ENCODE measurements at regions not wholly inside any gene's neighbourhood (a gene's known extent, or its start where the extent isn't known, plus 50 kb on each side); places are given as distances from the start of the nearest gene placed in this dataset.

DNA sequence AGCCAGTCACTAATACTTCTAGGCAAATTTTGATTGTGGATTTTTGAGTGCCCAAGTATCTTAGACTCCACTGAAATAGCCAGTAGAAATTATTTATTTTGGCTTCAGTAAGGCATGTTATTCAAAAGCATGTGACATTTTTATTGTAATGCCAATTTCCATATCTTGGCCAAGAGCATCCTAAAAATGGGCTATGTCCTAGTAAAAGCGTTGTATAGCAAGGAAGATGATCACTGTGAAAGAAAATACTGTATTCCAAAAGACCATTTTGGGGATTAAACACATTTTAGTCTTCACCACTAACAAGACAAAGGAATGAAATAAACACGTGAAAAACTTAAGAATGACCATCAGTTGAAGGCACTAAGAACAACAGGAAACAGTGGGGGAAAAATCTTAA, 149.1 kb downstream of the NUFIP1 start:
- TF ChIP-seq ZFP41 (tag by site-specific recombination; IDR thresholded peaks at IDR 0.05; ENCODE audit: borderline replicate concordance) (no peak), ZNF23 (tag by site-specific recombination; IDR thresholded peaks at IDR 0.05; ENCODE audit: borderline replicate concordance) (no peak), ZNF302 (tag by site-specific recombination; IDR thresholded peaks at IDR 0.05; ENCODE audit: low read depth) (no peak), ZNF274 (IDR thresholded peaks at IDR 0.05; ENCODE audit: low read length) (no peak), ZNF274 (tag by site-specific recombination; IDR thresholded peaks at IDR 0.05; ENCODE audit: borderline replicate concordance) (no peak), ZNF292 (tag by site-specific recombination; IDR thresholded peaks at IDR 0.05; ENCODE audit: borderline replicate concordance, low read depth) (no peak), ZNF350 (tag by site-specific recombination; IDR thresholded peaks at IDR 0.05) (no peak), ZNF529 (tag by site-specific recombination; IDR thresholded peaks at IDR 0.05; ENCODE audit: insufficient replicate concordance) (no peak), RBAK (tag by site-specific recombination; IDR thresholded peaks at IDR 0.05) (no peak), ZNF324 (tag by site-specific recombination; IDR thresholded peaks at IDR 0.05) (no peak)
- TF ChIP-seq, protein P1, sequence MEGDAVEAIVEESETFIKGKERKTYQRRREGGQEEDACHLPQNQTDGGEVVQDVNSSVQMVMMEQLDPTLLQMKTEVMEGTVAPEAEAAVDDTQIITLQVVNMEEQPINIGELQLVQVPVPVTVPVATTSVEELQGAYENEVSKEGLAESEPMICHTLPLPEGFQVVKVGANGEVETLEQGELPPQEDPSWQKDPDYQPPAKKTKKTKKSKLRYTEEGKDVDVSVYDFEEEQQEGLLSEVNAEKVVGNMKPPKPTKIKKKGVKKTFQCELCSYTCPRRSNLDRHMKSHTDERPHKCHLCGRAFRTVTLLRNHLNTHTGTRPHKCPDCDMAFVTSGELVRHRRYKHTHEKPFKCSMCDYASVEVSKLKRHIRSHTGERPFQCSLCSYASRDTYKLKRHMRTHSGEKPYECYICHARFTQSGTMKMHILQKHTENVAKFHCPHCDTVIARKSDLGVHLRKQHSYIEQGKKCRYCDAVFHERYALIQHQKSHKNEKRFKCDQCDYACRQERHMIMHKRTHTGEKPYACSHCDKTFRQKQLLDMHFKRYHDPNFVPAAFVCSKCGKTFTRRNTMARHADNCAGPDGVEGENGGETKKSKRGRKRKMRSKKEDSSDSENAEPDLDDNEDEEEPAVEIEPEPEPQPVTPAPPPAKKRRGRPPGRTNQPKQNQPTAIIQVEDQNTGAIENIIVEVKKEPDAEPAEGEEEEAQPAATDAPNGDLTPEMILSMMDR (tag by site-specific recombination; IDR thresholded peaks at IDR 0.05): no peak
- TF ChIP-seq, protein P2, sequence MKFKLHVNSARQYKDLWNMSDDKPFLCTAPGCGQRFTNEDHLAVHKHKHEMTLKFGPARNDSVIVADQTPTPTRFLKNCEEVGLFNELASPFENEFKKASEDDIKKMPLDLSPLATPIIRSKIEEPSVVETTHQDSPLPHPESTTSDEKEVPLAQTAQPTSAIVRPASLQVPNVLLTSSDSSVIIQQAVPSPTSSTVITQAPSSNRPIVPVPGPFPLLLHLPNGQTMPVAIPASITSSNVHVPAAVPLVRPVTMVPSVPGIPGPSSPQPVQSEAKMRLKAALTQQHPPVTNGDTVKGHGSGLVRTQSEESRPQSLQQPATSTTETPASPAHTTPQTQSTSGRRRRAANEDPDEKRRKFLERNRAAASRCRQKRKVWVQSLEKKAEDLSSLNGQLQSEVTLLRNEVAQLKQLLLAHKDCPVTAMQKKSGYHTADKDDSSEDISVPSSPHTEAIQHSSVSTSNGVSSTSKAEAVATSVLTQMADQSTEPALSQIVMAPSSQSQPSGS (tag by site-specific recombination; IDR thresholded peaks at IDR 0.05; ENCODE audit: low read depth): no peak
- TF ChIP-seq, protein P3, sequence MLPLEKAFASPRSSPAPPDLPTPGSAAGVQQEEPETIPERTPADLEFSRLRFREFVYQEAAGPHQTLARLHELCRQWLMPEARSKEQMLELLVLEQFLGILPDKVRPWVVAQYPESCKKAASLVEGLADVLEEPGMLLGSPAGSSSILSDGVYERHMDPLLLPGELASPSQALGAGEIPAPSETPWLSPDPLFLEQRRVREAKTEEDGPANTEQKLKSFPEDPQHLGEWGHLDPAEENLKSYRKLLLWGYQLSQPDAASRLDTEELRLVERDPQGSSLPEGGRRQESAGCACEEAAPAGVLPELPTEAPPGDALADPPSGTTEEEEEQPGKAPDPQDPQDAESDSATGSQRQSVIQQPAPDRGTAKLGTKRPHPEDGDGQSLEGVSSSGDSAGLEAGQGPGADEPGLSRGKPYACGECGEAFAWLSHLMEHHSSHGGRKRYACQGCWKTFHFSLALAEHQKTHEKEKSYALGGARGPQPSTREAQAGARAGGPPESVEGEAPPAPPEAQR (tag by site-specific recombination; IDR thresholded peaks at IDR 0.05): no peak
- TF ChIP-seq, protein P4, sequence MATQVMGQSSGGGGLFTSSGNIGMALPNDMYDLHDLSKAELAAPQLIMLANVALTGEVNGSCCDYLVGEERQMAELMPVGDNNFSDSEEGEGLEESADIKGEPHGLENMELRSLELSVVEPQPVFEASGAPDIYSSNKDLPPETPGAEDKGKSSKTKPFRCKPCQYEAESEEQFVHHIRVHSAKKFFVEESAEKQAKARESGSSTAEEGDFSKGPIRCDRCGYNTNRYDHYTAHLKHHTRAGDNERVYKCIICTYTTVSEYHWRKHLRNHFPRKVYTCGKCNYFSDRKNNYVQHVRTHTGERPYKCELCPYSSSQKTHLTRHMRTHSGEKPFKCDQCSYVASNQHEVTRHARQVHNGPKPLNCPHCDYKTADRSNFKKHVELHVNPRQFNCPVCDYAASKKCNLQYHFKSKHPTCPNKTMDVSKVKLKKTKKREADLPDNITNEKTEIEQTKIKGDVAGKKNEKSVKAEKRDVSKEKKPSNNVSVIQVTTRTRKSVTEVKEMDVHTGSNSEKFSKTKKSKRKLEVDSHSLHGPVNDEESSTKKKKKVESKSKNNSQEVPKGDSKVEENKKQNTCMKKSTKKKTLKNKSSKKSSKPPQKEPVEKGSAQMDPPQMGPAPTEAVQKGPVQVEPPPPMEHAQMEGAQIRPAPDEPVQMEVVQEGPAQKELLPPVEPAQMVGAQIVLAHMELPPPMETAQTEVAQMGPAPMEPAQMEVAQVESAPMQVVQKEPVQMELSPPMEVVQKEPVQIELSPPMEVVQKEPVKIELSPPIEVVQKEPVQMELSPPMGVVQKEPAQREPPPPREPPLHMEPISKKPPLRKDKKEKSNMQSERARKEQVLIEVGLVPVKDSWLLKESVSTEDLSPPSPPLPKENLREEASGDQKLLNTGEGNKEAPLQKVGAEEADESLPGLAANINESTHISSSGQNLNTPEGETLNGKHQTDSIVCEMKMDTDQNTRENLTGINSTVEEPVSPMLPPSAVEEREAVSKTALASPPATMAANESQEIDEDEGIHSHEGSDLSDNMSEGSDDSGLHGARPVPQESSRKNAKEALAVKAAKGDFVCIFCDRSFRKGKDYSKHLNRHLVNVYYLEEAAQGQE (tag by site-specific recombination; IDR thresholded peaks at IDR 0.05): no peak
